HCT116 (cell line): ENCODE measurements at regions not wholly inside any gene's neighbourhood (a gene's known extent, or its start where the extent isn't known, plus 50 kb on each side); places are given as distances from the start of the nearest gene placed in this dataset.

Experiments
- ATAC-seq: fragments of 200-7000 bp; cut with Tn5 transposase; 2 replicates; pipeline ENCODE4 v1.9.1; 2020; ENCODE audit warnings: mild to moderate bottlenecking, moderate library complexity
- BruUV-seq: library from RNA; stranded (reverse); fragments of 400-500 nt; replicated peaks from 2 replicates; lab custom pipeline; 2021; lab: Mats Ljungman, UMichigan
- CTCF ChIA-PET: fragments of 300-600 bp; sonication (Branson Sonifier 250); formaldehyde crosslinking; loops from one replicate; lab custom pipeline; 2021; ENCODE audit warnings: antibody characterized with exemption; lab: Charles Lee
- POLR2A ChIA-PET: fragments of 300-600, 350-600 bp; sonication (Branson Sonifier 250); formaldehyde crosslinking; loops from one replicate; lab custom pipeline; 2021; ENCODE audit warnings: antibody characterized with exemption; lab: Charles Lee
- RAD21 ChIA-PET, 2 experiments: fragments of 300-600 bp; sonication (Branson Sonifier 250); formaldehyde crosslinking; loops; one replicate each; lab custom pipeline; 2023; ENCODE audit warnings: low total read pairs in 2 of 2; ENCODE audit not compliant: uncharacterized antibody in 2 of 2, unreplicated experiment in 2 of 2, low non-redundant PET in 1 of 2; lab: Charles Lee
- DNase-seq: peaks from one replicate; pipeline ENCODE4 v3.0.0-alpha.2; 2010; ENCODE audit warnings: low read depth, low spot score
- H2AFZ ChIP-seq: fragments of 200-600 bp; shearing (Covaris generic), sonication (generic); 2 replicates; pipeline ENCODE4 v1.6.1; 2017; ENCODE audit warnings: low read depth, mixed run types, mixed read lengths, antibody characterized with exemption, low read length; ENCODE audit not compliant: poor library complexity, severe bottlenecking
- H3K27ac ChIP-seq: 2 replicates; pipeline ENCODE4 v1.5.1; 2012; ENCODE audit warnings: low read depth, low read length
- H3K27me3 ChIP-seq: fragments of 200-600 bp; sonication (generic); 2 replicates; pipeline ENCODE4 v1.6.1; 2016; ENCODE audit warnings: mixed run types, low read length, mixed read lengths; ENCODE audit not compliant: insufficient read depth
- H3K36me3 ChIP-seq, 2 experiments: fragments of 200-500 bp in 1 of 2; fragments of 200-600 bp in 1 of 2; sonication (Bioruptor generic) in 1 of 2; sonication (generic) in 1 of 2; 2 replicates each; pipeline versions ENCODE4 v1.5.1 to v1.6.1; 2014 to 2016; ENCODE audit warnings: low read length in 2 of 2, inconsistent platforms in 1 of 2, mixed read lengths in 1 of 2, mixed run types in 1 of 2; ENCODE audit not compliant: insufficient read depth in 2 of 2, control insufficient read depth in 1 of 2
- H3K4me1 ChIP-seq, 2 experiments: fragments of 200-600 bp in 1 of 2; sonication (generic) in 1 of 2; 2 replicates each; pipeline versions ENCODE4 v1.5.1 to v1.6.1; 2012 to 2017; ENCODE audit warnings: low read length in 2 of 2, inconsistent platforms in 1 of 2, mild to moderate bottlenecking in 1 of 2, mixed read lengths in 1 of 2, mixed run types in 1 of 2, moderate library complexity in 1 of 2; ENCODE audit not compliant: insufficient read depth in 2 of 2, control insufficient read depth in 1 of 2
- H3K4me2 ChIP-seq: fragments of 200-600 bp; sonication (generic); 2 replicates; pipeline ENCODE4 v1.6.1; 2017; ENCODE audit warnings: mixed run types, low read length, mixed read lengths
- H3K4me3 ChIP-seq, 2 experiments: fragments of 200-600 bp in 1 of 2; sonication (generic) in 1 of 2; replicated peaks in 1 of 2; 2 replicates each; pipeline ENCODE4 v1.5.1; 2011 to 2016; ENCODE audit warnings: low read length in 2 of 2, control low read depth in 1 of 2, low read depth in 1 of 2, mild to moderate bottlenecking in 1 of 2, mixed read lengths in 1 of 2, mixed run types in 1 of 2
- H3K79me2 ChIP-seq: fragments of 200-600 bp; sonication (generic); 2 replicates; pipeline ENCODE4 v1.6.1; 2017; ENCODE audit warnings: mild to moderate bottlenecking, mixed run types, low read length, moderate library complexity, mixed read lengths; ENCODE audit not compliant: insufficient read depth
- H3K9ac ChIP-seq: fragments of 200-600 bp; sonication (generic); 2 replicates; pipeline ENCODE4 v1.6.1; 2016; ENCODE audit warnings: low read length, mixed read lengths
- H3K9me2 ChIP-seq: fragments of 200-600 bp; sonication (generic), shearing (Covaris generic); 2 replicates; pipeline ENCODE4 v1.6.1; 2017; ENCODE audit warnings: mixed run types, mild to moderate bottlenecking, moderate library complexity; ENCODE audit not compliant: insufficient read depth
- H3K9me3 ChIP-seq, 2 experiments: fragments of 200-500 bp in 1 of 2; fragments of 200-600 bp in 1 of 2; sonication (Bioruptor generic) in 1 of 2; sonication (generic) in 1 of 2; 2 replicates each; pipeline ENCODE4 v1.6.1; 2014 to 2017; ENCODE audit warnings: low read length in 2 of 2, mixed read lengths in 2 of 2, inconsistent platforms in 1 of 2, low read depth in 1 of 2, mild to moderate bottlenecking in 1 of 2, mixed run types in 1 of 2, moderate library complexity in 1 of 2; ENCODE audit not compliant: control insufficient read depth in 1 of 2, insufficient read depth in 1 of 2
- H4K20me1 ChIP-seq: fragments of 200-600 bp; sonication (generic), shearing (Covaris generic); 2 replicates; pipeline ENCODE4 v1.6.1; 2017; ENCODE audit warnings: mixed run types, mild to moderate bottlenecking, moderate library complexity; ENCODE audit not compliant: insufficient read depth
- ELF1 ChIP-seq: IDR thresholded peaks from 2 replicates; pipeline ENCODE4 v1.6.1; 2012; ENCODE audit warnings: low read depth, borderline replicate concordance
- EZH2 ChIP-seq: fragments of 200-600 bp; sonication (generic); IDR thresholded peaks from 2 replicates; pipeline ENCODE4 v1.6.1; 2017; ENCODE audit warnings: antibody characterized with exemption, mixed run types
- EZH2phosphoT487 ChIP-seq: fragments of 200-600 bp; IDR thresholded peaks from 2 replicates; pipeline ENCODE4 v1.6.1; 2018; ENCODE audit warnings: antibody characterized with exemption, borderline replicate concordance
- FOSL1 ChIP-seq: IDR thresholded peaks from 2 replicates; pipeline ENCODE4 v1.6.1; 2012; ENCODE audit warnings: low read depth
- POLR2A ChIP-seq: IDR thresholded peaks from 2 replicates; pipeline ENCODE4 v1.7.0; 2011; ENCODE audit warnings: borderline replicate concordance; ENCODE audit not compliant: insufficient read depth, insufficient read length; ENCODE audit errors: extremely low read depth
- POLR2AphosphoS5 ChIP-seq: IDR thresholded peaks from 2 replicates; pipeline ENCODE4 v1.6.1; 2011; ENCODE audit warnings: mild to moderate bottlenecking, low read depth, low read length, moderate library complexity
- RAD21 ChIP-seq: IDR thresholded peaks from 2 replicates; pipeline ENCODE4 v1.6.1; 2012; ENCODE audit warnings: low read depth, mild to moderate bottlenecking
- SIN3A ChIP-seq: IDR thresholded peaks from 2 replicates; pipeline ENCODE4 v1.6.1; 2012; ENCODE audit warnings: low read depth
- SP1 ChIP-seq: IDR thresholded peaks from 2 replicates; pipeline ENCODE4 v1.6.1; 2012; ENCODE audit warnings: low read depth
- SRF ChIP-seq: IDR thresholded peaks from 2 replicates; pipeline ENCODE4 v1.6.1; 2012; ENCODE audit warnings: low read depth
- YY1 ChIP-seq: IDR thresholded peaks from 2 replicates; pipeline ENCODE4 v1.6.1; 2011; ENCODE audit warnings: low read length, low read depth, moderate library complexity, mild to moderate bottlenecking; ENCODE audit not compliant: insufficient replicate concordance; ENCODE audit errors: extremely low read depth
- ZFX ChIP-seq: fragments of 450-650 bp; IDR thresholded peaks from 2 replicates; pipeline ENCODE4 v1.6.1; 2017
- intact Hi-C: fragments of 100-400 bp; cut with micrococcal nuclease; formaldehyde crosslinking; loops from 2 replicates; pipeline ENCODE4 v1.10.0; 2022
- TF ChIP-seq, protein P1 (sequence below), 3 experiments: fragments of 200-600 bp in 1 of 3; sonication (generic) in 1 of 3; IDR thresholded peaks in 2 of 3; conservative IDR thresholded peaks in 1 of 3; 2 replicates each; pipeline ENCODE4 v1.5.1; 2012 to 2017; ENCODE audit warnings: low read depth in 2 of 3, low read length in 2 of 3, antibody characterized with exemption in 1 of 3, borderline replicate concordance in 1 of 3, control low read depth in 1 of 3, mild to moderate bottlenecking in 1 of 3, mixed read lengths in 1 of 3, mixed run types in 1 of 3, moderate library complexity in 1 of 3; ENCODE audit not compliant: insufficient read depth in 1 of 3
- TF ChIP-seq, protein P2 (sequence below): IDR thresholded peaks from 2 replicates; pipeline ENCODE4 v1.6.1; 2012; ENCODE audit warnings: low read depth
- TF ChIP-seq, protein P3 (sequence below): IDR thresholded peaks from 2 replicates; pipeline ENCODE4 v1.6.1; 2012
- TF ChIP-seq, protein P4 (sequence below): IDR thresholded peaks from 2 replicates; pipeline ENCODE4 v1.6.1; 2012
- TF ChIP-seq, protein P5 (sequence below): IDR thresholded peaks from 2 replicates; pipeline ENCODE4 v1.6.1; 2011; ENCODE audit warnings: mild to moderate bottlenecking, low read length, moderate library complexity; ENCODE audit not compliant: insufficient replicate concordance; ENCODE audit errors: extremely low read depth

DNA sequence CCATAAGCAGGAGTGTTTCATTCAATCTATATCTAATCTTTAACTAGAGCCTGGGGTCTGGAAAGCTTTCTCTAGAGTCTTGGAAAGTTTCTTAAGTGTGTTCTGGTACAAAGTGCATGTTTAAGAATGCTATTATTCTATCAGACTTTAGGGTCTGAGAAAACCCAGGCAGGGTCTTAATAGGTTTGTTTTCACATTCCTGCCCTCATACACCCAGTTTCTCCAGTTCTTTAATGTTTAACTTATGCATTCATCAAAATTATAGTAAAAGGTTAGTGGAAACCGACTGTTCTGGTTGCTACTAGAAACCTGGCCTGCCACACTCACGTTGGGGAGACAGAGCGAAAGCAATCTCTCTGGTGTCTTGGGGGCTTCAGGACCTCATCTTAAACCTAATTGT is 102.9 kb upstream of the WDR72 start:
- ATAC-seq (no peak), DNase-seq (no peak)
- TF ChIP-seq, protein P1, sequence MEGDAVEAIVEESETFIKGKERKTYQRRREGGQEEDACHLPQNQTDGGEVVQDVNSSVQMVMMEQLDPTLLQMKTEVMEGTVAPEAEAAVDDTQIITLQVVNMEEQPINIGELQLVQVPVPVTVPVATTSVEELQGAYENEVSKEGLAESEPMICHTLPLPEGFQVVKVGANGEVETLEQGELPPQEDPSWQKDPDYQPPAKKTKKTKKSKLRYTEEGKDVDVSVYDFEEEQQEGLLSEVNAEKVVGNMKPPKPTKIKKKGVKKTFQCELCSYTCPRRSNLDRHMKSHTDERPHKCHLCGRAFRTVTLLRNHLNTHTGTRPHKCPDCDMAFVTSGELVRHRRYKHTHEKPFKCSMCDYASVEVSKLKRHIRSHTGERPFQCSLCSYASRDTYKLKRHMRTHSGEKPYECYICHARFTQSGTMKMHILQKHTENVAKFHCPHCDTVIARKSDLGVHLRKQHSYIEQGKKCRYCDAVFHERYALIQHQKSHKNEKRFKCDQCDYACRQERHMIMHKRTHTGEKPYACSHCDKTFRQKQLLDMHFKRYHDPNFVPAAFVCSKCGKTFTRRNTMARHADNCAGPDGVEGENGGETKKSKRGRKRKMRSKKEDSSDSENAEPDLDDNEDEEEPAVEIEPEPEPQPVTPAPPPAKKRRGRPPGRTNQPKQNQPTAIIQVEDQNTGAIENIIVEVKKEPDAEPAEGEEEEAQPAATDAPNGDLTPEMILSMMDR (IDR thresholded peaks at IDR 0.05 in 2 of 3, conservative IDR thresholded peaks at IDR 0.05 in 1 of 3; ENCODE audit: borderline replicate concordance in 1 of 3, insufficient read depth in 1 of 3, low read depth in 2 of 3, low read length in 2 of 3): no peak
- TF ChIP-seq, protein P2, sequence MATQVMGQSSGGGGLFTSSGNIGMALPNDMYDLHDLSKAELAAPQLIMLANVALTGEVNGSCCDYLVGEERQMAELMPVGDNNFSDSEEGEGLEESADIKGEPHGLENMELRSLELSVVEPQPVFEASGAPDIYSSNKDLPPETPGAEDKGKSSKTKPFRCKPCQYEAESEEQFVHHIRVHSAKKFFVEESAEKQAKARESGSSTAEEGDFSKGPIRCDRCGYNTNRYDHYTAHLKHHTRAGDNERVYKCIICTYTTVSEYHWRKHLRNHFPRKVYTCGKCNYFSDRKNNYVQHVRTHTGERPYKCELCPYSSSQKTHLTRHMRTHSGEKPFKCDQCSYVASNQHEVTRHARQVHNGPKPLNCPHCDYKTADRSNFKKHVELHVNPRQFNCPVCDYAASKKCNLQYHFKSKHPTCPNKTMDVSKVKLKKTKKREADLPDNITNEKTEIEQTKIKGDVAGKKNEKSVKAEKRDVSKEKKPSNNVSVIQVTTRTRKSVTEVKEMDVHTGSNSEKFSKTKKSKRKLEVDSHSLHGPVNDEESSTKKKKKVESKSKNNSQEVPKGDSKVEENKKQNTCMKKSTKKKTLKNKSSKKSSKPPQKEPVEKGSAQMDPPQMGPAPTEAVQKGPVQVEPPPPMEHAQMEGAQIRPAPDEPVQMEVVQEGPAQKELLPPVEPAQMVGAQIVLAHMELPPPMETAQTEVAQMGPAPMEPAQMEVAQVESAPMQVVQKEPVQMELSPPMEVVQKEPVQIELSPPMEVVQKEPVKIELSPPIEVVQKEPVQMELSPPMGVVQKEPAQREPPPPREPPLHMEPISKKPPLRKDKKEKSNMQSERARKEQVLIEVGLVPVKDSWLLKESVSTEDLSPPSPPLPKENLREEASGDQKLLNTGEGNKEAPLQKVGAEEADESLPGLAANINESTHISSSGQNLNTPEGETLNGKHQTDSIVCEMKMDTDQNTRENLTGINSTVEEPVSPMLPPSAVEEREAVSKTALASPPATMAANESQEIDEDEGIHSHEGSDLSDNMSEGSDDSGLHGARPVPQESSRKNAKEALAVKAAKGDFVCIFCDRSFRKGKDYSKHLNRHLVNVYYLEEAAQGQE: no peak
- TF ChIP-seq SP1 (no peak), POLR2AphosphoS5 (no peak), SRF (no peak), FOSL1 (no peak), RAD21 (no peak), SIN3A (no peak), EZH2phosphoT487 (no peak), EZH2 (no peak), POLR2A (no peak), ZFX (no peak), YY1 (no peak), ELF1 (no peak)
- TF ChIP-seq, protein P3, sequence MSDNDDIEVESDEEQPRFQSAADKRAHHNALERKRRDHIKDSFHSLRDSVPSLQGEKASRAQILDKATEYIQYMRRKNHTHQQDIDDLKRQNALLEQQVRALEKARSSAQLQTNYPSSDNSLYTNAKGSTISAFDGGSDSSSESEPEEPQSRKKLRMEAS: no peak
- TF ChIP-seq, protein P4, sequence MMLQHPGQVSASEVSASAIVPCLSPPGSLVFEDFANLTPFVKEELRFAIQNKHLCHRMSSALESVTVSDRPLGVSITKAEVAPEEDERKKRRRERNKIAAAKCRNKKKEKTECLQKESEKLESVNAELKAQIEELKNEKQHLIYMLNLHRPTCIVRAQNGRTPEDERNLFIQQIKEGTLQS: no peak
- TF ChIP-seq, protein P5, sequence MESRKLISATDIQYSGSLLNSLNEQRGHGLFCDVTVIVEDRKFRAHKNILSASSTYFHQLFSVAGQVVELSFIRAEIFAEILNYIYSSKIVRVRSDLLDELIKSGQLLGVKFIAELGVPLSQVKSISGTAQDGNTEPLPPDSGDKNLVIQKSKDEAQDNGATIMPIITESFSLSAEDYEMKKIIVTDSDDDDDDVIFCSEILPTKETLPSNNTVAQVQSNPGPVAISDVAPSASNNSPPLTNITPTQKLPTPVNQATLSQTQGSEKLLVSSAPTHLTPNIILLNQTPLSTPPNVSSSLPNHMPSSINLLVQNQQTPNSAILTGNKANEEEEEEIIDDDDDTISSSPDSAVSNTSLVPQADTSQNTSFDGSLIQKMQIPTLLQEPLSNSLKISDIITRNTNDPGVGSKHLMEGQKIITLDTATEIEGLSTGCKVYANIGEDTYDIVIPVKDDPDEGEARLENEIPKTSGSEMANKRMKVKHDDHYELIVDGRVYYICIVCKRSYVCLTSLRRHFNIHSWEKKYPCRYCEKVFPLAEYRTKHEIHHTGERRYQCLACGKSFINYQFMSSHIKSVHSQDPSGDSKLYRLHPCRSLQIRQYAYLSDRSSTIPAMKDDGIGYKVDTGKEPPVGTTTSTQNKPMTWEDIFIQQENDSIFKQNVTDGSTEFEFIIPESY: no peak
- Histone ChIP-seq H3K36me3 (no peaks in the 10 kb centered on the region), H3K4me2 (no peak overlapping the region), H3K9me3 (peaks cover 0 to 18% of the 10 kb centered on the region in 2 experiments; a peak in 2 of 4 replicates), H3K27ac (no peak overlapping the region), H2AFZ (no peak overlapping the region), H3K4me1 (no peaks in the 10 kb centered on the region), H3K4me3 (no peak overlapping the region), H4K20me1 (no peaks in the 10 kb centered on the region; the same call in 1 of the 2 replicates), H3K27me3 (no peaks in the 10 kb centered on the region), H3K9ac (no peak overlapping the region), H3K79me2 (no peaks in the 10 kb centered on the region), H3K9me2 (no peaks in the 10 kb centered on the region)
- BruUV-seq: no TSS peak
- ChIA-PET RAD21 (no interaction called here), POLR2A (no interaction called here), CTCF (no interaction called here)
- intact Hi-C loops: no loop called here
